ENCODE measurements at regions not wholly inside any gene's neighbourhood (a gene's known extent, or its start where the extent isn't known, plus 50 kb on each side); places are given as distances from the start of the nearest gene placed in this dataset.

GRCh38 chr18:51897884-51898283 is 442.1 kb upstream of the DCC start:
- no peak overlapping the region for H3K27ac ChIP-seq (ENCODE audit: low read depth in 1 of 2, low read length in 2 of 2)
- H3K9ac ChIP-seq (ENCODE audit: insufficient read depth, low read length, poor library complexity, severe bottlenecking), result no peak overlapping the region
- no peaks in the 10 kb centered on the region for H3K36me3 ChIP-seq (replicated peaks in 1 of 2; ENCODE audit: control insufficient read depth in 1 of 2, insufficient read depth in 2 of 2, low read length in 2 of 2)
- TF ChIP-seq CTCF (IDR thresholded peaks at IDR 0.05), result no peak
- DNase-seq, result no peak
- no peaks in the 10 kb centered on the region for H4K20me1 ChIP-seq (ENCODE audit: insufficient read depth, low read length)
- no CpG with 5 or more reads among the region's 6 CpGs for WGBS (ENCODE audit: insufficient coverage)
- H3K4me1 ChIP-seq (ENCODE audit: control insufficient read depth in 1 of 2, insufficient read depth in 2 of 2, low read length in 2 of 2), result no peaks in the 10 kb centered on the region
- H3K9me3 ChIP-seq (replicated peaks in 1 of 2; ENCODE audit: control insufficient read depth in 1 of 2, insufficient read depth in 1 of 2, low read length in 2 of 2), result peaks cover 0 to 7% of the 10 kb centered on the region in 2 donors
- H3K79me2 ChIP-seq (ENCODE audit: insufficient read depth, low read length), result no peaks in the 10 kb centered on the region
- H3K27me3 ChIP-seq (ENCODE audit: control insufficient read depth in 2 of 2, insufficient read depth in 2 of 2, low read length in 2 of 2), result no peaks in the 10 kb centered on the region
- Mint-ChIP-seq H3K36me3 (no peaks in the 10 kb centered on the region), H3K27ac (no peak overlapping the region), H3K4me1 (no peaks in the 10 kb centered on the region), H3K27me3 (ENCODE audit: low read depth in 3 of 3) (no peaks in the 10 kb centered on the region), H3K9me3 (peaks cover 0 to 4% (median 2%) of the 10 kb centered on the region in 7 donors), H3K4me3 (no peak overlapping the region)
- intact Hi-C loops (cut with micrococcal nuclease), result no loop called here
- no peak overlapping the region for H3K4me2 ChIP-seq (replicated peaks; ENCODE audit: extremely low read depth, low read length, poor library complexity, severe bottlenecking)
- no peak overlapping the region for H2AFZ ChIP-seq (ENCODE audit: insufficient read depth, low read depth, low read length, poor library complexity, severe bottlenecking)
- H3K4me3 ChIP-seq (replicated peaks in 1 of 3; ENCODE audit: low read depth in 2 of 3, low read length in 3 of 3), result no peak overlapping the region

- H3K4me3 Mint-ChIP-seq, result no peak overlapping the region
- Histone ChIP-seq H4K20me1 (ENCODE audit: insufficient read depth, low read length) (no peaks in the 10 kb centered on the region), H3K4me3 (replicated peaks in 1 of 3; ENCODE audit: low read depth in 2 of 3, low read length in 3 of 3) (no peak overlapping the region), H3K27ac (ENCODE audit: low read depth in 1 of 2, low read length in 2 of 2) (no peak overlapping the region), H3K79me2 (ENCODE audit: insufficient read depth, low read length) (no peaks in the 10 kb centered on the region), H3K4me1 (ENCODE audit: control insufficient read depth in 1 of 2, insufficient read depth in 2 of 2, low read length in 2 of 2) (no peaks in the 10 kb centered on the region), H3K9me3 (replicated peaks in 1 of 2; ENCODE audit: control insufficient read depth in 1 of 2, insufficient read depth in 1 of 2, low read length in 2 of 2) (peaks cover 0 to 4% of the 10 kb centered on the region in 2 donors), H3K36me3 (replicated peaks in 1 of 2; ENCODE audit: control insufficient read depth in 1 of 2, insufficient read depth in 2 of 2, low read length in 2 of 2) (no peaks in the 10 kb centered on the region), H3K9ac (ENCODE audit: insufficient read depth, low read length, poor library complexity, severe bottlenecking) (no peak overlapping the region), H2AFZ (ENCODE audit: insufficient read depth, low read depth, low read length, poor library complexity, severe bottlenecking) (no peak overlapping the region), H3K4me2 (replicated peaks; ENCODE audit: extremely low read depth, low read length, poor library complexity, severe bottlenecking) (no peak overlapping the region), H3K27me3 (ENCODE audit: control insufficient read depth in 2 of 2, insufficient read depth in 2 of 2, low read length in 2 of 2) (no peaks in the 10 kb centered on the region)
- no peak for TF ChIP-seq CTCF (IDR thresholded peaks at IDR 0.05)
- intact Hi-C loops (cut with micrococcal nuclease), result no loop called here
- WGBS (ENCODE audit: insufficient coverage), result 79% methylated on average over 3 of the region's 7 CpGs
- H3K27ac Mint-ChIP-seq, result no peak overlapping the region
- H3K4me1 Mint-ChIP-seq, result no peaks in the 10 kb centered on the region
- DNase-seq, result no peak
- H3K9me3 Mint-ChIP-seq, result peaks cover 0 to 5% (median 2%) of the 10 kb centered on the region in 7 donors
- H3K36me3 Mint-ChIP-seq, result no peaks in the 10 kb centered on the region
- H3K27me3 Mint-ChIP-seq (ENCODE audit: low read depth in 3 of 3), result no peaks in the 10 kb centered on the region
These were observed 432.1 kb upstream of the DCC start for GRCh38 chr18:51907687-51908597.

Data from CD14-positive monocyte (primary cell).